Upper lobe of right lung (tissue), 1 donor: ENCODE measurements at regions not wholly inside any gene's neighbourhood (a gene's known extent, or its start where the extent isn't known, plus 50 kb on each side); places are given as distances from the start of the nearest gene placed in this dataset.

Experiments
- ATAC-seq: fragments of 200-7000 bp; cut with Tn5 transposase; one replicate; pipeline ENCODE4 v1.9.1; 2020; ENCODE audit warnings: mild to moderate bottlenecking, moderate library complexity
- DNase-seq: peaks from one replicate; pipeline ENCODE4 v3.0.0-alpha.2; 2020
- H3K27ac ChIP-seq: fragments of 200-600 bp; one replicate; pipeline ENCODE4 v1.8.0; 2022
- H3K27me3 ChIP-seq: fragments of 200-600 bp; one replicate; pipeline ENCODE4 v1.8.0; 2022; ENCODE audit warnings: mild to moderate bottlenecking
- H3K36me3 ChIP-seq: fragments of 200-600 bp; one replicate; pipeline ENCODE4 v1.8.0; 2022
- H3K4me1 ChIP-seq: fragments of 200-600 bp; one replicate; pipeline ENCODE4 v1.8.0; 2022
- H3K4me3 ChIP-seq: fragments of 200-600 bp; one replicate; pipeline ENCODE4 v1.8.0; 2022; ENCODE audit warnings: mild to moderate bottlenecking
- H3K9me3 ChIP-seq: fragments of 200-600 bp; one replicate; pipeline ENCODE4 v1.8.0; 2022
- intact Hi-C: fragments of 100-400 bp; cut with DNase I; formaldehyde crosslinking; loops from one replicate; pipeline ENCODE4 v1.11.0; 2022
- TF ChIP-seq, protein P1 (sequence below): fragments of 200-600 bp; IDR thresholded peaks from one replicate; pipeline ENCODE4 v1.8.0; 2022; ENCODE audit warnings: antibody characterized with exemption
- donor health status: DM: no; HTN: yes; CAD: no; lungs with severe emphysema.

DNA sequence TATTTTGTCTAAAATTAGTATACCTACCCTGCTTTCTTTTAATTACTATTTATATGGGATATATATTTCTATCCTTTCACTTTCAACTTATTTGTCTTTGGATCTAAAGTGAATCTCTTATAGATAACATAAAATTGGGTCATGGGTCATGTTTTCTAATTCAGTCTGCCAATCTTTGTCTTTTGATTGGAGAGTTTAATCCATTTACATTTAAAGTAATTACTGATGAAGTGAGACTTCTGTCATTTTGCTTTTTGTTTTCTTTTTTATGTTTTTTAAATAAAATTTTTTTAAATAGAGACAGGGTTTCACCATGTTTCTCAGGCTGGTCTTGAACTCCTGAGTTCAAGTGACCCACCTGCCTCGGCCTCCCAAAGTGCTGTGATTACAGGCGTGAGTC lies 50.5 kb upstream of the PRDM1 start:
- Histone ChIP-seq H3K27me3 (no peaks in the 10 kb centered on the region), H3K4me3 (no peak overlapping the region), H3K9me3 (peaks cover 7% of the 10 kb centered on the region), H3K36me3 (no peaks in the 10 kb centered on the region), H3K4me1 (no peaks in the 10 kb centered on the region), H3K27ac (no peak overlapping the region)
- no peak for ATAC-seq
- intact Hi-C loops: no loop called here
- no peak for DNase-seq
- TF ChIP-seq, protein P1, sequence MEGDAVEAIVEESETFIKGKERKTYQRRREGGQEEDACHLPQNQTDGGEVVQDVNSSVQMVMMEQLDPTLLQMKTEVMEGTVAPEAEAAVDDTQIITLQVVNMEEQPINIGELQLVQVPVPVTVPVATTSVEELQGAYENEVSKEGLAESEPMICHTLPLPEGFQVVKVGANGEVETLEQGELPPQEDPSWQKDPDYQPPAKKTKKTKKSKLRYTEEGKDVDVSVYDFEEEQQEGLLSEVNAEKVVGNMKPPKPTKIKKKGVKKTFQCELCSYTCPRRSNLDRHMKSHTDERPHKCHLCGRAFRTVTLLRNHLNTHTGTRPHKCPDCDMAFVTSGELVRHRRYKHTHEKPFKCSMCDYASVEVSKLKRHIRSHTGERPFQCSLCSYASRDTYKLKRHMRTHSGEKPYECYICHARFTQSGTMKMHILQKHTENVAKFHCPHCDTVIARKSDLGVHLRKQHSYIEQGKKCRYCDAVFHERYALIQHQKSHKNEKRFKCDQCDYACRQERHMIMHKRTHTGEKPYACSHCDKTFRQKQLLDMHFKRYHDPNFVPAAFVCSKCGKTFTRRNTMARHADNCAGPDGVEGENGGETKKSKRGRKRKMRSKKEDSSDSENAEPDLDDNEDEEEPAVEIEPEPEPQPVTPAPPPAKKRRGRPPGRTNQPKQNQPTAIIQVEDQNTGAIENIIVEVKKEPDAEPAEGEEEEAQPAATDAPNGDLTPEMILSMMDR: no peak

DNA sequence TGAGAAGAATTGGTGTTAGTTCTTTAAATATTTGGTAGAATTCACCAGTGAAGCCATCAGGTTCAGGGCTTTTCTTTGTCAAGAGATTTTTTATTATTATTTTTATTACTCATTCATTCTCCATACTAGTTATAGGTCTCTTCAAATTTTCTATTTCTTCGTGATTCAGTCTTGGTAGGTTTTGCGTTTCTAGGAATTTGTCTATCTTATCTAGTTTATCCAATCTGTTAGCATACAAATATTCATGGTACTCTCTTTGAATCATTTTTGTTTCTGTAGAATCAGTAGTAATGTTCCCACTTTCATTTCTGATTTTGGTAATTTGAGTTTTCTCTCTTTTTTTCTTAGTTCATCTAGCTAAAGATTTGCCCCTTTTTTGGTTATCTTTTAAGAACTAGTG lies 52.3 kb upstream of the PRDM1 start:
- Histone ChIP-seq H3K36me3 (no peaks in the 10 kb centered on the region), H3K4me1 (no peaks in the 10 kb centered on the region), H3K27ac (no peak overlapping the region), H3K4me3 (no peak overlapping the region), H3K27me3 (no peaks in the 10 kb centered on the region), H3K9me3 (peaks cover 7% of the 10 kb centered on the region)
- intact Hi-C loops: no loop called here
- TF ChIP-seq, protein P1: no peak
- DNase-seq (no peak), ATAC-seq (no peak)

DNA sequence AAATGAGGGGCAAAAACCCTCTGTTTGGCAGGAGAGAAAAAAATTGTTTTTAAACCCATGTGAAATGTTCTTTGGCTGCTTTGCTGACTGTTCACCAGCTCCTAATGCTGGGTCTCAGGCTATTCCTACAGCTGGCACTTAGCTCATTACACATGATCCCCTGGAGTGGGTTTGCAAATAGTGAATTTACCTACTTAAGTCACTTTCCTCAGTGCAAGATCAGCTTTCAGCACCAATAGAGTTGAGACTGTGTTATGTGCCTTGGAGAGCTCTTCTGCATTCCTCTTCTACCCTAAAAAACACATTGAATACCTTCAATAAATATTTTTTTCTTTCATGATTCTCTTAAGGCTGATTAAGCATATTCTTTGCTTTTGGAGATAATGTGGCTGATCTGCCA lies 58.4 kb upstream of the PRDM1 start:
- intact Hi-C loops: no loop called here
- DNase-seq (no peak), ATAC-seq (peak; percentile 73)
- TF ChIP-seq, protein P1: no peak
- Histone ChIP-seq H3K4me1 (peaks cover 16% of the 10 kb centered on the region), H3K36me3 (no peaks in the 10 kb centered on the region), H3K4me3 (no peak overlapping the region), H3K9me3 (no peaks in the 10 kb centered on the region), H3K27ac (no peak overlapping the region), H3K27me3 (peaks cover 6% of the 10 kb centered on the region)

DNA sequence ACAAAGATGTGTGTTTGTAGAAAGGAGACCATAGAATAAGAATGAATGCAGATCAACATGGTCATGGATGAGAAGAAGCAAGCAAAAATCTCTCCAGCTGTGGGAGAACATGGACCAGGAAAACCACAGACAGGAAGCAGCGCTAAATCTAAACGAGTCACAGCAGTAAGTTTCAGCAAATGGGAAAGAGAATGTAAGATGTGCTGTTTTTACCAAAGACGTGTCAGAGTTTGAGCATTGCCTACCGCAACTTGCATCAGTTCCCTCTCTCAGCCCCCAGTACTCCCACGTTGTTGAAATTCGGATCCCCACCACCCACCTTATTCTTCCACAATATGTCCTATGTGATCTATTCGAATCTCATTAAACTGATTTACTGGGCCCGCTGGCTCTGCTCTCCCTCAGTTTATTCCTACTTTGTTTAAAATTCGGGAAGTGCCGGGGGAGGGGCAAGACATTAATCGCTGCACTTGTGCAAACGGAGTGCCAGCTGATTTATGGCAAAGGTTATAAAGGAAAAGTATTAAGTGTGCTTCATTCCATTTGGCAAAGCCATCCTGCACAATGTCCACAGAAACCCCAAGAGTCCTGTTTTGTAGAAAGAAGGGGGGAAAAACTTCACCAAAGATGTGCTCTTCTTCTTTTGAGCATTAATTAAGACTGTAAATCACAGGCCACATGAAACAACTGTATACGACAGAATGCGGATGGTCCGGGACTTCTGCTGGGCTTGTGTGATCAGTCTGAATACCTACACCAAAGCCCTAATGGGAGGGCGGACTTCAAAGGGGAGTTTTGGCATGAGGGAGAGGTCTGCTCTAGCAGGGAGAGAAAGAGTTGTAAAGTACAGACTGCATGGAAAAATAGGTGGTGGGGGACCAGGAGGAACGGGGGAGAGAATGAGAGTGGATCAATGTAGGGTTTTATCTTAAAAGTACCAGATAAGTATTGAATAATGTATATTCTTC lies 59.1 kb upstream of the PRDM1 start:
- Histone ChIP-seq H3K27ac (no peak overlapping the region), H3K4me3 (no peak overlapping the region), H3K9me3 (no peaks in the 10 kb centered on the region), H3K4me1 (peaks cover 16% of the 10 kb centered on the region), H3K36me3 (no peaks in the 10 kb centered on the region), H3K27me3 (peaks cover 6% of the 10 kb centered on the region)
- DNase-seq (no peak), ATAC-seq (peak; percentile 52)
- intact Hi-C loops: no loop called here
- TF ChIP-seq, protein P1: no peak

DNA sequence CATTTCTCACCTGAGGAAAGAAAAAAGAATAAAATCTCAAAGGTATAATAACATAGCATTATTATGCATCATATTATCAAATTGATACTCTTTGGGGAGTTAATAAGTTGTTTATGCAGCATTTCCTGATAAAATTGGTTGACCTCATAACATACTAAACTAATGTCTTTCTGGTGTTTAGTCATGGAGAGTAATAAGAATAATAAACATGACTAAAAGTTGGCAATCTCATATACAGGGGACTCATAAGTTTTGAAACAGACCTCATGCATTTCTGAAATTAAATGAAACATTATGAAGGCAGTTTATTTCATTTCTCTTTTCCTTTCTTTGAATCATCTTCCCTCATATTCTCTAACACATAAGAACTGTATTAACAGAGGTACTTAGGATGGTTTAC lies 60.5 kb upstream of the PRDM1 start:
- no peak overlapping the region for H3K27ac ChIP-seq
- TF ChIP-seq, protein P1: no peak
- peaks cover 16% of the 10 kb centered on the region for H3K4me1 ChIP-seq
- intact Hi-C loops: no loop called here
- no peaks in the 10 kb centered on the region for H3K36me3 ChIP-seq
- no peak overlapping the region for H3K4me3 ChIP-seq
- ATAC-seq (no peak), DNase-seq (no peak)
- peaks cover 6% of the 10 kb centered on the region for H3K27me3 ChIP-seq
- no peaks in the 10 kb centered on the region for H3K9me3 ChIP-seq
